ENCODE measurements at regions not wholly inside any gene's neighbourhood (a gene's known extent, or its start where the extent isn't known, plus 50 kb on each side); places are given as distances from the start of the nearest gene placed in this dataset.

DNA sequence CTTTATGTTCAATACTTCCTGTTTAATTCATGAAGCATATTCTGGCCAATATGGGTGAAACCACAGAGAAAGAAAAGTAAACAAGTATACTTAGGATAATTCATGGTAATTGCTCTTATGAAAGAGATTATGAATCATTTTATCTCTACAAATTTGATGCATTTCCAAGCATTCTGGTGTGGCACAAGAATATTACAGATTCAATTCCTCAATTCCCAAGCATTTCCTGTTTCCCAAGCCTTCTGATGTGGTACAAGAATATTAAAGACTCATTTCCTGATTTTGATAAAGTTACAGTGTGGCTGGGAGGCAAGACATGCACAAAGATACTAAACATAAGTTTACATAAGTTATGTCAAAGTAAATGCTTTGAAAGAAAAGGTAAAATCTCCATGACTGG is 126.1 kb upstream of the NUDT7 start (continued):
- no peak for TF ChIP-seq KDM4A (IDR thresholded peaks at IDR 0.05; ENCODE audit: low read depth, low read length, severe bottlenecking)
- no peak for TF ChIP-seq KDM5A (IDR thresholded peaks at IDR 0.05; ENCODE audit: low read length)

All from H1 (cell line).